IMR-90 (cell line): ENCODE measurements at regions not wholly inside any gene's neighbourhood (a gene's known extent, or its start where the extent isn't known, plus 50 kb on each side); places are given as distances from the start of the nearest gene placed in this dataset.

ENCODE experiments used
- ATAC-seq: fragments of 200-7000 bp; cut with Tn5 transposase; 2 replicates; pipeline ENCODE4 v1.9.1; 2020; ENCODE audit warnings: low read depth, mild to moderate bottlenecking, moderate library complexity
- BruUV-seq: library from RNA; stranded (reverse); fragments of 400-500 nt; replicated peaks from 2 replicates; lab custom pipeline; 2021; lab: Mats Ljungman, UMichigan
- CTCF ChIA-PET: fragments of 300-600 bp; formaldehyde crosslinking; extraction: SDS; loops from one replicate; lab custom pipeline; 2021; ENCODE audit warnings: antibody characterized with exemption; lab: Yijun Ruan, JAX
- POLR2A ChIA-PET: fragments of 300-600 bp; sonication (Branson Sonifier 250); formaldehyde crosslinking; loops from one replicate; lab custom pipeline; 2022; ENCODE audit warnings: antibody characterized with exemption; ENCODE audit not compliant: unreplicated experiment; lab: Charles Lee
- DNase-seq: peaks from one replicate; pipeline ENCODE4 v3.0.0; 2013
- H2AFZ ChIP-seq: replicated peaks from 2 replicates; pipeline ENCODE3; 2013; ENCODE audit warnings: low read length, mild to moderate bottlenecking; ENCODE audit not compliant: poor library complexity
- H2AK5ac ChIP-seq: 2 replicates; pipeline ENCODE4 v1.6.1; 2013; ENCODE audit warnings: low read depth, low read length, inconsistent platforms
- H2AK9ac ChIP-seq: replicated peaks from 2 replicates; pipeline ENCODE3; 2013; ENCODE audit warnings: mild to moderate bottlenecking, low read depth, low read length, moderate library complexity; ENCODE audit not compliant: poor library complexity
- H2BK120ac ChIP-seq: 2 replicates; pipeline ENCODE4 v1.6.1; 2013; ENCODE audit warnings: low read depth, low read length, inconsistent platforms
- H2BK15ac ChIP-seq: 3 replicates; pipeline ENCODE4 v1.6.1; 2013; ENCODE audit warnings: low read depth, low read length, inconsistent platforms
- H2BK20ac ChIP-seq: 2 replicates; pipeline ENCODE4 v1.6.1; 2013; ENCODE audit warnings: low read depth, mild to moderate bottlenecking, inconsistent platforms, low read length, moderate library complexity
- H2BK5ac ChIP-seq: 2 replicates; pipeline ENCODE4 v1.6.1; 2013; ENCODE audit warnings: mild to moderate bottlenecking, low read depth, low read length, inconsistent platforms; ENCODE audit not compliant: poor library complexity, severe bottlenecking
- H3K14ac ChIP-seq: replicated peaks from 2 replicates; pipeline ENCODE4 v1.6.1; 2013; ENCODE audit warnings: low read depth, low read length, inconsistent platforms
- H3K18ac ChIP-seq: 2 replicates; pipeline ENCODE4 v1.6.1; 2013; ENCODE audit warnings: low read depth, low read length, control low read depth
- H3K23ac ChIP-seq: 2 replicates; pipeline ENCODE4 v1.6.1; 2013; ENCODE audit warnings: low read depth, low read length, inconsistent platforms
- H3K27ac ChIP-seq: 2 replicates; pipeline ENCODE4 v1.5.1; 2013; ENCODE audit warnings: mild to moderate bottlenecking, control low read depth, low read length; ENCODE audit not compliant: insufficient read depth
- H3K27me3 ChIP-seq: 2 replicates; pipeline ENCODE4 v1.6.1; 2013; ENCODE audit warnings: low read length; ENCODE audit not compliant: control insufficient read depth, insufficient read depth
- H3K36me3 ChIP-seq: 2 replicates; pipeline ENCODE4 v1.6.1; 2013; ENCODE audit warnings: low read length, mixed read lengths; ENCODE audit not compliant: control insufficient read depth, insufficient read depth
- H3K4ac ChIP-seq: 2 replicates; pipeline ENCODE4 v1.6.1; 2013; ENCODE audit warnings: low read depth, low read length, inconsistent platforms
- H3K4me1 ChIP-seq: 2 replicates; pipeline ENCODE4 v1.6.1; 2013; ENCODE audit warnings: low read length, mixed read lengths; ENCODE audit not compliant: control insufficient read depth, insufficient read depth
- H3K4me2 ChIP-seq: 2 replicates; pipeline ENCODE4 v1.6.1; 2013; ENCODE audit warnings: low read depth, mild to moderate bottlenecking, control low read depth, low read length, moderate library complexity
- H3K4me3 ChIP-seq: 2 replicates; pipeline ENCODE4 v1.5.1; 2013; ENCODE audit warnings: low read depth, mild to moderate bottlenecking, control low read depth, low read length, moderate library complexity; ENCODE audit not compliant: insufficient read depth
- H3K56ac ChIP-seq: 2 replicates; pipeline ENCODE4 v1.6.1; 2013; ENCODE audit warnings: low read length, inconsistent platforms; ENCODE audit not compliant: insufficient read depth; ENCODE audit errors: extremely low read depth
- H3K79me1 ChIP-seq, 2 experiments: 2 replicates each; pipeline ENCODE4 v1.6.1; 2013; ENCODE audit warnings: low read length in 2 of 2, inconsistent platforms in 1 of 2, low read depth in 1 of 2
- H3K9ac ChIP-seq: 2 replicates; pipeline ENCODE4 v1.6.1; 2013; ENCODE audit warnings: low read depth, low read length, control low read depth
- H3K9me1 ChIP-seq: 2 replicates; pipeline ENCODE4 v1.6.1; 2013; ENCODE audit warnings: low read length, inconsistent platforms; ENCODE audit not compliant: insufficient read depth
- H3K9me3 ChIP-seq: 2 replicates; pipeline ENCODE4 v1.6.1; 2013; ENCODE audit warnings: low read length; ENCODE audit not compliant: control insufficient read depth, insufficient read depth
- H4K20me1 ChIP-seq: 2 replicates; pipeline ENCODE4 v1.6.1; 2013; ENCODE audit warnings: low read length, inconsistent platforms; ENCODE audit not compliant: insufficient read depth
- H4K5ac ChIP-seq: 2 replicates; pipeline ENCODE4 v1.6.1; 2013; ENCODE audit warnings: mild to moderate bottlenecking, low read depth, low read length, control low read depth
- H4K8ac ChIP-seq, 2 experiments: 2 replicates each; pipeline ENCODE4 v1.6.1; 2013; ENCODE audit warnings: low read depth in 2 of 2, low read length in 2 of 2, control low read depth in 1 of 2, inconsistent platforms in 1 of 2
- H4K91ac ChIP-seq: 2 replicates; pipeline ENCODE4 v1.6.1; 2013; ENCODE audit warnings: low read depth, low read length, inconsistent platforms; ENCODE audit not compliant: insufficient read depth
- BHLHE40 ChIP-seq: fragments of 150-350 bp; IDR thresholded peaks from 2 replicates; pipeline ENCODE4 v1.6.1; 2016; ENCODE audit warnings: mild to moderate bottlenecking, low read depth, low read length
- CEBPB ChIP-seq: IDR thresholded peaks from 2 replicates; pipeline ENCODE4 v1.6.1; 2012; ENCODE audit warnings: low read depth, low read length, improper control_type of control experiment
- FOS ChIP-seq: fragments of 150-350 bp; IDR thresholded peaks from 2 replicates; pipeline ENCODE4 v1.6.1; 2016; ENCODE audit warnings: low read depth, low read length
- MAFK ChIP-seq: IDR thresholded peaks from 2 replicates; pipeline ENCODE4 v1.6.1; 2012; ENCODE audit warnings: low read depth, low read length, improper control_type of control experiment
- MXI1 ChIP-seq: IDR thresholded peaks from 2 replicates; pipeline ENCODE4 v1.6.1; 2012; ENCODE audit warnings: low read depth, mild to moderate bottlenecking, low read length, moderate library complexity, borderline replicate concordance
- RFX5 ChIP-seq: IDR thresholded peaks from 2 replicates; pipeline ENCODE4 v1.8.0; 2012; ENCODE audit warnings: low read depth, mild to moderate bottlenecking, low read length, moderate library complexity
- SMC3 ChIP-seq: fragments of 150-350 bp; IDR thresholded peaks from 2 replicates; pipeline ENCODE4 v1.6.1; 2016; ENCODE audit warnings: low read depth, mild to moderate bottlenecking, antibody characterized with exemption, low read length, moderate library complexity
- WGBS, 2 experiments: methylation state at CpG; one replicate each; pipeline versions ENCODE4 v1.1.5 to v1.1.7; 2013; ENCODE audit warnings: missing lambda C conversion rate in 2 of 2; ENCODE audit not compliant: insufficient read length in 1 of 2; ENCODE audit errors: extremely low coverage in 2 of 2; 5-methylcytosine and 5-hydroxymethylcytosine counted together
- dilution Hi-C: fragments of 300-500 bp; cut with HindIII; formaldehyde crosslinking; loops from one replicate; pipeline ENCODE4 v1.14.3; 2018; ENCODE audit warnings: low sequenced_read_pairs; ENCODE audit not compliant: unreplicated experiment
- in situ Hi-C: fragments of 300-500 bp; cut with MboI; formaldehyde crosslinking; loops from 3 replicates; pipeline ENCODE4 v1.14.3; 2019; ENCODE audit warnings: low sequenced_read_pairs, inconsistent platforms, mixed read lengths
- intact Hi-C: fragments of 100-400 bp; cut with micrococcal nuclease; formaldehyde crosslinking; loops from 2 replicates; pipeline ENCODE4 v1.10.0; 2022

GRCh38 chr20:39716796-39717341, 754.7 kb downstream of the DHX35 start:
- Histone ChIP-seq H4K5ac (no peak overlapping the region), H3K27me3 (no peaks in the 10 kb centered on the region), H3K9me3 (no peaks in the 10 kb centered on the region; the same call in 1 of the 2 replicates), H2BK5ac (no peak overlapping the region), H3K36me3 (no peaks in the 10 kb centered on the region), H3K9ac (no peak overlapping the region), H3K27ac (no peak overlapping the region), H3K56ac (no peak overlapping the region), H3K9me1 (no peaks in the 10 kb centered on the region), H3K4ac (no peak overlapping the region), H3K4me3 (no peak overlapping the region), H4K91ac (no peak overlapping the region), H4K8ac (no peak overlapping the region), H2BK120ac (no peak overlapping the region), H2AFZ (no peak overlapping the region), H4K20me1 (no peaks in the 10 kb centered on the region), H3K79me1 (no peaks in the 10 kb centered on the region), H2BK15ac (no peak overlapping the region), H2AK5ac (no peak overlapping the region), H2BK20ac (no peak overlapping the region), H2AK9ac (no peak overlapping the region), H3K23ac (no peak overlapping the region), H3K14ac (no peak overlapping the region), H3K4me2 (no peak overlapping the region), H3K18ac (no peak overlapping the region), H3K4me1 (no peaks in the 10 kb centered on the region)
- POLR2A ChIA-PET = no interaction called here
- WGBS, 2 experiments = no CpG with 5 or more reads among the region's 1 CpG
- intact Hi-C loops (no loop called here), in situ Hi-C loops (loop anchor here (25.0 kb wide), 1 partner anchor 95 kb away; no protein-coding TSS in a partner anchor), dilution Hi-C loops (no loop called here)
- no TSS peak for BruUV-seq
- no peak for TF ChIP-seq CEBPB
- no peak for TF ChIP-seq RFX5
- TF ChIP-seq BHLHE40 = no peak
- TF ChIP-seq SMC3 = no peak
- no peak for TF ChIP-seq MXI1
- TF ChIP-seq FOS = no peak
- no peak for TF ChIP-seq MAFK
- ATAC-seq (no peak), DNase-seq (no peak)
- CTCF ChIA-PET = no interaction called here
